ENCODE measurements at regions not wholly inside any gene's neighbourhood (a gene's known extent, or its start where the extent isn't known, plus 50 kb on each side); places are given as distances from the start of the nearest gene placed in this dataset.

GRCh38 chr5:120843390-120843980, 379.4 kb downstream of the PRR16 start:
- Histone ChIP-seq H3K9me3 (ENCODE audit: low read depth, low read length) (no peaks in the 10 kb centered on the region), H3K27ac (ENCODE audit: low read depth, low read length) (no peak overlapping the region), H4K20me1 (ENCODE audit: insufficient read depth, low read length) (no peaks in the 10 kb centered on the region), H3K79me2 (ENCODE audit: insufficient read depth, low read length) (no peaks in the 10 kb centered on the region), H3K36me3 (ENCODE audit: insufficient read depth, low read length) (no peaks in the 10 kb centered on the region), H2AFZ (ENCODE audit: low read length) (no peak overlapping the region), H3K4me3 (ENCODE audit: insufficient read depth, low read length) (no peak overlapping the region), H3K4me2 (ENCODE audit: insufficient read depth, low read length) (no peak overlapping the region), H3K27me3 (ENCODE audit: insufficient read depth, low read length) (no peaks in the 10 kb centered on the region), H3K4me1 (ENCODE audit: insufficient read depth, low read length) (no peaks in the 10 kb centered on the region)
- TF ChIP-seq CTCF (IDR thresholded peaks at IDR 0.05; ENCODE audit: extremely low read depth, low read depth, low read length) = no peak
- no peak for DNase-seq (ENCODE audit: insufficient read length, low spot score, missing footprints)

DNA sequence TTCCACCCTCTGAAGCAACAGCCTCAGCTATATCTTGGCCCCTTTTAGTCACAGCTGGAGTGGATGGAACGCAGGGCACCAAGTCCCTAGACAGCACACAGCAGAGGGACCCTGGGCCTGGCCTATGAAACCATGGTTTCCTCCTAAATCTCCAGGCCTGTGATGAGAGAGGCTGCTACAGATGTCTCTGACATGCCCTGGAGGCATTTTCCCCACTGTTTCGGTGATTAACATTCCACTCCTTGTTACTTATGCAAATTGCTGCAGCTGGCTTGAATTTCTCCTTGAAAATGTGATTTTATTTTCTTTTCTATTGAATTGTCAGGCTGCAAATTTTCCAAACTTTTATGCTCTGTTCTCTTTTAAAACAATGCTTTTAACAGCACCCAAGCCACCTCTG, 384.8 kb downstream of the PRR16 start:
- no peaks in the 10 kb centered on the region for H3K27me3 ChIP-seq (ENCODE audit: insufficient read depth, low read length)
- no peak for DNase-seq (ENCODE audit: insufficient read length, low spot score, missing footprints)
- H3K79me2 ChIP-seq (ENCODE audit: insufficient read depth, low read length) = no peaks in the 10 kb centered on the region
- no peaks in the 10 kb centered on the region for H4K20me1 ChIP-seq (ENCODE audit: insufficient read depth, low read length)
- H2AFZ ChIP-seq (ENCODE audit: low read length) = no peak overlapping the region
- no peaks in the 10 kb centered on the region for H3K4me1 ChIP-seq (ENCODE audit: insufficient read depth, low read length)
- H3K4me2 ChIP-seq (ENCODE audit: insufficient read depth, low read length) = no peak overlapping the region
- no peaks in the 10 kb centered on the region for H3K9me3 ChIP-seq (ENCODE audit: low read depth, low read length)
- no peak overlapping the region for H3K4me3 ChIP-seq (ENCODE audit: insufficient read depth, low read length)
- H3K36me3 ChIP-seq (ENCODE audit: insufficient read depth, low read length) = no peaks in the 10 kb centered on the region
- TF ChIP-seq CTCF (IDR thresholded peaks at IDR 0.05; ENCODE audit: extremely low read depth, low read depth, low read length) = no peak
- H3K27ac ChIP-seq (ENCODE audit: low read depth, low read length) = no peak overlapping the region

DNA sequence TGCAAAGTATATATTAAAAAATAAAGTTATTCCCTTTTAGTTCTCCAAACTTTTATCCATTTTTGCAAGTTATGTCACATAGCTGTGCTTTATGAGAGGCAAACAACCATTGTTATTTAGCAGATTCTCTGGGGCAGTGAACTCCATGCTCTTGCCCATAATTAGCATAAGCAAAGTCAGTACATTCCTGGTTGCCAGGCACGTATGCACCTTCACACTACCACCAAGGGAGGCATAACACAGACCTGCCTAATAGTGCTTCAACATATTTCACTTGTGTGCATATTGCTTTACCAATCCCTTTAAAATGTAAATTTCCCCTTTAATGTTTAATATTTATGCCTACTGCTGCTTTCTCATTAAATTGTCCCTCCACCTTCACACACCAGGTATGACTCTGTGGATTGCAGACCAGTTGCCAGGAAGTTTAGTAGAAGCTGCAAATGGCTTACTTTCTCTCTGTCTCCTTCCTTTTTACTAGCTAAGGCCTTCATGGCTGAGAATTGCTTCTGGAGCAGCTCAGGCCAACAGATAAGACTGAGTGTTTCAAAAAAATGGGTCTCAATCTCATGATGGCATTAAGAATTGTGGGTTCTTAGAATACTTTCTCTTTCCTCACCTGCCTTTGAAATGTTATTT, 388.2 kb downstream of the PRR16 start:
- DNase-seq (ENCODE audit: insufficient read length, low spot score, missing footprints) = no peak
- H3K27me3 ChIP-seq (ENCODE audit: insufficient read depth, low read length) = no peaks in the 10 kb centered on the region
- H2AFZ ChIP-seq (ENCODE audit: low read length) = no peak overlapping the region
- no peaks in the 10 kb centered on the region for H3K79me2 ChIP-seq (ENCODE audit: insufficient read depth, low read length)
- H3K9me3 ChIP-seq (ENCODE audit: low read depth, low read length) = no peaks in the 10 kb centered on the region
- H3K36me3 ChIP-seq (ENCODE audit: insufficient read depth, low read length) = no peaks in the 10 kb centered on the region
- H3K4me2 ChIP-seq (ENCODE audit: insufficient read depth, low read length) = no peak overlapping the region
- TF ChIP-seq CTCF (IDR thresholded peaks at IDR 0.05; ENCODE audit: extremely low read depth, low read depth, low read length) = no peak
- no peaks in the 10 kb centered on the region for H3K4me1 ChIP-seq (ENCODE audit: insufficient read depth, low read length)
- H4K20me1 ChIP-seq (ENCODE audit: insufficient read depth, low read length) = no peaks in the 10 kb centered on the region
- H3K4me3 ChIP-seq (ENCODE audit: insufficient read depth, low read length) = no peak overlapping the region
- no peak overlapping the region for H3K27ac ChIP-seq (ENCODE audit: low read depth, low read length)

GRCh38 chr5:120866997-120867396, 402.9 kb downstream of the PRR16 start:
- Histone ChIP-seq H3K36me3 (ENCODE audit: insufficient read depth, low read length) (no peaks in the 10 kb centered on the region), H3K4me3 (ENCODE audit: insufficient read depth, low read length) (no peak overlapping the region), H3K79me2 (ENCODE audit: insufficient read depth, low read length) (no peaks in the 10 kb centered on the region), H2AFZ (ENCODE audit: low read length) (no peak overlapping the region), H3K27ac (ENCODE audit: low read depth, low read length) (no peak overlapping the region), H3K9me3 (ENCODE audit: low read depth, low read length) (no peaks in the 10 kb centered on the region), H3K4me2 (ENCODE audit: insufficient read depth, low read length) (no peak overlapping the region), H3K4me1 (ENCODE audit: insufficient read depth, low read length) (no peaks in the 10 kb centered on the region), H4K20me1 (ENCODE audit: insufficient read depth, low read length) (no peaks in the 10 kb centered on the region), H3K27me3 (ENCODE audit: insufficient read depth, low read length) (no peaks in the 10 kb centered on the region)
- DNase-seq (ENCODE audit: insufficient read length, low spot score, missing footprints) = no peak
- no peak for TF ChIP-seq CTCF (IDR thresholded peaks at IDR 0.05; ENCODE audit: extremely low read depth, low read depth, low read length)

Data from osteoblast (primary cell).